ENCODE measurements at regions not wholly inside any gene's neighbourhood (a gene's known extent, or its start where the extent isn't known, plus 50 kb on each side); places are given as distances from the start of the nearest gene placed in this dataset.

- DNase-seq, result no peak
Measured at GRCh38 chr9:82332018-82332773, 343.6 kb downstream of the SPATA31D1 start.

GRCh38 chr9:82332774-82333152, 344.2 kb downstream of the SPATA31D1 start:
- DNase-seq, result no peak

- no peak for DNase-seq
Measured at GRCh38 chr9:82333671-82334070, 345.1 kb downstream of the SPATA31D1 start.

GRCh38 chr9:82334286-82334685, 345.7 kb downstream of the SPATA31D1 start:
- DNase-seq, result no peak

- no peak for DNase-seq
Measured at GRCh38 chr9:82337351-82337750, 348.8 kb downstream of the SPATA31D1 start.

- no peak for DNase-seq
Measured at GRCh38 chr9:82342046-82342445, 353.5 kb downstream of the SPATA31D1 start.

- DNase-seq, result no peak
Measured at GRCh38 chr9:82346040-82346439, 357.5 kb downstream of the SPATA31D1 start.

GRCh38 chr9:82353631-82354278, 365.2 kb downstream of the SPATA31D1 start:
- no peak for DNase-seq

GRCh38 chr9:82354279-82354659, 365.7 kb downstream of the SPATA31D1 start:
- no peak for DNase-seq

GRCh38 chr9:82356131-82356530, 367.6 kb downstream of the SPATA31D1 start:
- DNase-seq, result no peak

GRCh38 chr9:82356871-82357270, 368.3 kb downstream of the SPATA31D1 start:
- DNase-seq, result no peak

GRCh38 chr9:82363198-82363597, 374.6 kb downstream of the SPATA31D1 start:
- peak; percentile 71 for DNase-seq

- peak; percentile 44 for DNase-seq
Measured at GRCh38 chr9:82363682-82364081, 375.1 kb downstream of the SPATA31D1 start.

- no peak for DNase-seq
Measured at GRCh38 chr9:82367016-82367415, 378.4 kb downstream of the SPATA31D1 start.

- no peak for DNase-seq
Measured at GRCh38 chr9:82367929-82368328, 379.4 kb downstream of the SPATA31D1 start.

GRCh38 chr9:82369251-82369945, 380.8 kb downstream of the SPATA31D1 start:
- no peak for DNase-seq

GRCh38 chr9:82375041-82375440, 386.5 kb downstream of the SPATA31D1 start:
- DNase-seq, result no peak

- no peak for DNase-seq
Measured at GRCh38 chr9:82376677-82377232, 388.2 kb downstream of the SPATA31D1 start.

- DNase-seq, result no peak
Measured at GRCh38 chr9:82382887-82383616, 394.5 kb downstream of the SPATA31D1 start.

GRCh38 chr9:82385633-82386032, 397.1 kb downstream of the SPATA31D1 start:
- DNase-seq, result no peak

GRCh38 chr9:82397534-82397933, 409.0 kb downstream of the SPATA31D1 start:
- DNase-seq, result no peak

- no peak for DNase-seq
Measured at GRCh38 chr9:82404196-82404870, 415.8 kb downstream of the SPATA31D1 start.
